GM12878 (cell line): ENCODE measurements at regions not wholly inside any gene's neighbourhood (a gene's known extent, or its start where the extent isn't known, plus 50 kb on each side); places are given as distances from the start of the nearest gene placed in this dataset.

Experiments used
- ATAC-seq: fragments of 200-7000 bp; cut with Tn5 transposase; 3 replicates; pipeline ENCODE4 v1.9.1; 2020; ENCODE audit warnings: mild to moderate bottlenecking, moderate library complexity
- BruUV-seq: library from RNA; stranded (reverse); fragments of 400-500 nt; replicated peaks from 2 replicates; lab custom pipeline; 2021; lab: Mats Ljungman, UMichigan
- CTCF ChIA-PET: fragments of 300-600 bp; sonication (Branson Sonifier 250); formaldehyde crosslinking; extraction: SDS; loops from one replicate; lab custom pipeline; 2021; ENCODE audit warnings: inconsistent platforms; lab: Yijun Ruan, JAX
- POLR2A ChIA-PET: fragments of 350-600 bp; formaldehyde crosslinking; extraction: SDS; loops from one replicate; lab custom pipeline; 2021; ENCODE audit warnings: inconsistent platforms; lab: Charles Lee
- RAD21 ChIA-PET: fragments of 300-600 bp; sonication (Branson Sonifier 250); formaldehyde crosslinking; loops from one replicate; lab custom pipeline; 2023; ENCODE audit warnings: antibody characterized with exemption; ENCODE audit not compliant: unreplicated experiment; lab: Charles Lee
- SMC1A ChIA-PET: fragments of 300-600 bp; sonication (Branson Sonifier 250); formaldehyde crosslinking; loops from one replicate; lab custom pipeline; 2023; ENCODE audit not compliant: unreplicated experiment, uncharacterized antibody; lab: Charles Lee
- DNase-seq: peaks from one replicate; pipeline ENCODE4 v3.0.0-alpha.2; 2011; ENCODE audit warnings: low read depth, low spot score
- FAIRE-seq: peaks from 3 replicates; lab custom pipeline; 2011; peaks lifted over from hg19 to GRCh38; lab: Jason Lieb, UNC
- H2AFZ ChIP-seq: 2 replicates; pipeline ENCODE4 v1.6.0; 2011; ENCODE audit warnings: low read depth, low read length, control low read depth; ENCODE audit not compliant: control insufficient read depth
- H3K27ac ChIP-seq: 2 replicates; pipeline ENCODE4 v1.5.1; 2011; ENCODE audit warnings: control low read depth; ENCODE audit not compliant: control insufficient read depth, insufficient read depth
- H3K27me3 ChIP-seq, 2 experiments: replicated peaks in 1 of 2; 2 replicates each; pipeline versions ENCODE4 v1.6.0 to v1.6.1; 2011; ENCODE audit warnings: low read length in 1 of 2; ENCODE audit not compliant: control insufficient read depth in 2 of 2, insufficient read depth in 2 of 2
- H3K36me3 ChIP-seq, 2 experiments: 2 replicates each; pipeline ENCODE4 v1.5.1; 2011; ENCODE audit warnings: low read length in 1 of 2; ENCODE audit not compliant: control insufficient read depth in 2 of 2, insufficient read depth in 2 of 2
- H3K4me1 ChIP-seq: 2 replicates; pipeline ENCODE4 v1.6.1; 2011; ENCODE audit warnings: mild to moderate bottlenecking, low read length, moderate library complexity, mixed read lengths; ENCODE audit not compliant: control insufficient read depth, insufficient read depth
- H3K4me2 ChIP-seq: 2 replicates; pipeline ENCODE4 v1.6.0; 2011; ENCODE audit warnings: control low read depth; ENCODE audit not compliant: control insufficient read depth, insufficient read depth
- H3K4me3 ChIP-seq: fragments of 200-600 bp; sonication (generic); 2 replicates; pipeline ENCODE4 v1.5.1; 2016
- H3K79me2 ChIP-seq: 2 replicates; pipeline ENCODE4 v1.6.0; 2011; ENCODE audit warnings: low read length; ENCODE audit not compliant: control insufficient read depth, insufficient read depth
- H3K9ac ChIP-seq: 2 replicates; pipeline ENCODE4 v1.8.0; 2011; ENCODE audit warnings: low read length, control low read depth, mixed read lengths; ENCODE audit not compliant: control insufficient read depth, insufficient read depth
- H3K9me3 ChIP-seq: replicated peaks from 3 replicates; pipeline ENCODE4 v1.5.1; 2011; ENCODE audit warnings: mild to moderate bottlenecking, low read length; ENCODE audit not compliant: control insufficient read depth, insufficient read depth
- H4K20me1 ChIP-seq: 2 replicates; pipeline ENCODE4 v1.6.0; 2011; ENCODE audit not compliant: control insufficient read depth, insufficient read depth
- CREM ChIP-seq: IDR thresholded peaks from 2 replicates; pipeline ENCODE4 v1.6.1; 2014; ENCODE audit warnings: antibody characterized with exemption, low read depth
- EZH2 ChIP-seq: IDR thresholded peaks from 2 replicates; pipeline ENCODE4 v1.6.1; 2012; ENCODE audit warnings: low read depth, mild to moderate bottlenecking, control low read depth, inconsistent platforms, low read length, borderline replicate concordance; ENCODE audit not compliant: control insufficient read depth
- GATAD2B ChIP-seq: fragments of 450-650 bp; conservative IDR thresholded peaks from 2 replicates; pipeline ENCODE4 v1.6.1; 2017; ENCODE audit warnings: low read depth, mild to moderate bottlenecking, moderate library complexity
- HDAC6 ChIP-seq: fragments of 200-600 bp; sonication (generic); IDR thresholded peaks from one replicate; pipeline ENCODE4 v1.8.0; 2017; ENCODE audit warnings: antibody characterized with exemption; ENCODE audit not compliant: unreplicated experiment
- HDGF ChIP-seq: fragments of 450-650 bp; IDR thresholded peaks from 2 replicates; pipeline ENCODE4 v1.6.1; 2016; ENCODE audit warnings: antibody characterized with exemption
- LARP7 ChIP-seq: fragments of 450-650 bp; IDR thresholded peaks from 2 replicates; pipeline ENCODE4 v1.6.1; 2017; ENCODE audit warnings: mild to moderate bottlenecking
- NR2C1 ChIP-seq: fragments of 450-650 bp; IDR thresholded peaks from 2 replicates; pipeline ENCODE4 v1.6.1; 2017; ENCODE audit warnings: antibody characterized with exemption, mild to moderate bottlenecking, moderate library complexity
- NRF1 ChIP-seq: conservative IDR thresholded peaks from 2 replicates; pipeline ENCODE4 v1.6.1; 2011; ENCODE audit warnings: mild to moderate bottlenecking, low read depth, low read length, improper control_type of control experiment
- POLR2AphosphoS2 ChIP-seq: IDR thresholded peaks from 2 replicates; pipeline ENCODE4 v1.6.1; 2011; ENCODE audit warnings: low read depth, mild to moderate bottlenecking, low read length, improper control_type of control experiment, moderate library complexity
- SMARCA5 ChIP-seq: fragments of 450-650 bp; IDR thresholded peaks from 2 replicates; pipeline ENCODE4 v1.6.1; 2017; ENCODE audit warnings: mild to moderate bottlenecking
- SPI1 ChIP-seq: IDR thresholded peaks from 2 replicates; pipeline ENCODE4 v1.6.1; 2011; ENCODE audit warnings: low read depth, mild to moderate bottlenecking, low read length, moderate library complexity, borderline replicate concordance; ENCODE audit not compliant: insufficient read depth
- WGBS: methylation state at CpG from one replicate; pipeline ENCODE4 v1.1.6; 2016; ENCODE audit warnings: low lambda C conversion rate; ENCODE audit not compliant: insufficient replicate concordance, insufficient coverage; ENCODE audit errors: missing lambda C conversion rate; 5-methylcytosine and 5-hydroxymethylcytosine counted together
- in situ Hi-C: fragments of 300-500 bp; cut with MboI; formaldehyde crosslinking; loops from 9 replicates; pipeline ENCODE4 v1.14.3; 2018; ENCODE audit warnings: mixed read lengths
- intact Hi-C: fragments of 100-400 bp; cut with micrococcal nuclease; formaldehyde crosslinking; loops from one replicate; pipeline ENCODE4 v1.14.2; 2022; ENCODE audit not compliant: unreplicated experiment

GRCh38 chr20:24138951-24139350 lies 150.4 kb upstream of the GGTLC1 start:
- Histone ChIP-seq H3K9me3 (no peaks in the 10 kb centered on the region; the same call in 2 of the 3 replicates), H3K4me2 (no peak overlapping the region), H3K27ac (no peak overlapping the region), H2AFZ (no peak overlapping the region), H4K20me1 (no peaks in the 10 kb centered on the region), H3K27me3 (no peaks in the 10 kb centered on the region; a peak in 1 of 4 replicates), H3K4me1 (no peaks in the 10 kb centered on the region), H3K36me3 (no peaks in the 10 kb centered on the region), H3K79me2 (no peaks in the 10 kb centered on the region), H3K4me3 (no peak overlapping the region), H3K9ac (no peak overlapping the region)
- no TSS peak for BruUV-seq
- DNase-seq (no peak), ATAC-seq (no peak), FAIRE-seq (no peak)
- POLR2A ChIA-PET = no interaction called here
- CTCF ChIA-PET = no interaction called here
- WGBS = 15% methylated on average over 2 of the region's 2 CpGs
- RAD21 ChIA-PET = no interaction called here
- in situ Hi-C loops = no loop called here
- intact Hi-C loops = no loop called here
- SMC1A ChIA-PET = no interaction called here
- TF ChIP-seq NR2C1 (no peak), SMARCA5 (no peak), EZH2 (no peak), LARP7 (no peak), NRF1 (no peak), HDAC6 (no peak), CREM (no peak), HDGF (no peak), POLR2AphosphoS2 (no peak), GATAD2B (no peak), SPI1 (no peak)
